K562 (cell line): ENCODE measurements at regions not wholly inside any gene's neighbourhood (a gene's known extent, or its start where the extent isn't known, plus 50 kb on each side); places are given as distances from the start of the nearest gene placed in this dataset.

ENCODE experiments used
- ATAC-seq: fragments of 200-7000 bp; cut with Tn5 transposase; 3 replicates; pipeline ENCODE4 v1.9.1; 2020; ENCODE audit warnings: moderate library complexity
- BruUV-seq: library from RNA; stranded (reverse); fragments of 400-500 nt; replicated peaks from 2 replicates; lab custom pipeline; 2021; lab: Mats Ljungman, UMichigan
- CTCF ChIA-PET: fragments of 300-600 bp; formaldehyde crosslinking; extraction: SDS; loops from one replicate; lab custom pipeline; 2021; ENCODE audit warnings: low intra/inter-chr PET ratio; lab: Yijun Ruan, JAX
- POLR2A ChIA-PET: fragments of 300-600, 350-650 bp; sonication (Branson Sonifier 250); formaldehyde crosslinking; extraction: SDS; loops from one replicate; lab custom pipeline; 2021; ENCODE audit warnings: antibody characterized with exemption, inconsistent platforms; lab: Yijun Ruan, JAX
- DNase-seq, 4 experiments: peaks; one replicate each; pipeline versions ENCODE4 v3.0.0 to v3.0.0-alpha.2; 2011 to 2018; ENCODE audit warnings: low spot score in 3 of 4, mixed read lengths in 3 of 4; ENCODE audit errors: extremely low read depth in 1 of 4
- FAIRE-seq: peaks from 2 replicates; lab custom pipeline; 2011; peaks lifted over from hg19 to GRCh38; lab: Jason Lieb, UNC
- H2AFZ ChIP-seq: 2 replicates; pipeline ENCODE4 v1.6.0; 2011; ENCODE audit warnings: low read depth, low read length, control low read depth, inconsistent platforms
- H3K27ac ChIP-seq: fragments of 200-600 bp; 3 replicates; pipeline ENCODE4 v1.8.0; 2011; ENCODE audit warnings: low read depth, mild to moderate bottlenecking, control low read depth, inconsistent platforms, low read length, moderate library complexity, mixed read lengths; ENCODE audit errors: extremely low read depth
- H3K27me3 ChIP-seq, 2 experiments: fragments of 300-600 bp in 1 of 2; 2 replicates in 1 of 2; 3 replicates in 1 of 2; pipeline versions ENCODE4 v1.6.0 to v1.8.0; 2011; ENCODE audit warnings: inconsistent platforms in 2 of 2, low read length in 2 of 2, mild to moderate bottlenecking in 1 of 2, mixed read lengths in 1 of 2, moderate library complexity in 1 of 2; ENCODE audit not compliant: control insufficient read depth in 2 of 2, insufficient read depth in 2 of 2
- H3K36me3 ChIP-seq: fragments of 300-600 bp; 3 replicates; pipeline ENCODE4 v1.8.0; 2011; ENCODE audit warnings: mild to moderate bottlenecking, low read length, inconsistent platforms; ENCODE audit not compliant: control insufficient read depth, insufficient read depth
- H3K4me1 ChIP-seq, 2 experiments: fragments of 200-600 bp in 1 of 2; replicated peaks in 1 of 2; 2 replicates in 1 of 2; 3 replicates in 1 of 2; pipeline versions ENCODE4 v1.5.1 to v1.8.0; 2011; ENCODE audit warnings: inconsistent platforms in 2 of 2, low read length in 2 of 2, mild to moderate bottlenecking in 1 of 2, mixed read lengths in 1 of 2, moderate library complexity in 1 of 2; ENCODE audit not compliant: control insufficient read depth in 2 of 2, insufficient read depth in 2 of 2
- H3K4me2 ChIP-seq: 2 replicates; pipeline ENCODE4 v1.6.1; 2011; ENCODE audit warnings: low read length, control low read depth, inconsistent platforms, mixed read lengths; ENCODE audit not compliant: insufficient read depth
- H3K4me3 ChIP-seq: fragments of 200-600 bp; sonication (generic), shearing (Covaris generic); 2 replicates; pipeline ENCODE4 v1.5.1; 2016; ENCODE audit warnings: control low read depth, inconsistent platforms
- H3K79me2 ChIP-seq: fragments of 200-600 bp; 3 replicates; pipeline ENCODE4 v1.8.0; 2011; ENCODE audit warnings: low read length, inconsistent platforms; ENCODE audit not compliant: control insufficient read depth, insufficient read depth
- H3K9ac ChIP-seq, 2 experiments: 2 replicates each; pipeline versions ENCODE4 v1.6.0 to v1.6.1; 2011; ENCODE audit warnings: low read depth in 2 of 2, low read length in 2 of 2, control low read depth in 1 of 2, inconsistent platforms in 1 of 2, mild to moderate bottlenecking in 1 of 2, mixed read lengths in 1 of 2; ENCODE audit not compliant: insufficient read depth in 1 of 2
- H3K9me1 ChIP-seq: one replicate; pipeline ENCODE4 v1.6.0; 2011; ENCODE audit warnings: inconsistent platforms, mild to moderate bottlenecking, low read length, moderate library complexity; ENCODE audit not compliant: control insufficient read depth, insufficient read depth
- H3K9me3 ChIP-seq: replicated peaks from 2 replicates; pipeline ENCODE4 v1.5.1; 2011; ENCODE audit warnings: low read depth, low read length, inconsistent platforms; ENCODE audit not compliant: control insufficient read depth, insufficient read depth
- H4K20me1 ChIP-seq: replicated peaks from 2 replicates; pipeline ENCODE4 v1.6.1; 2011; ENCODE audit warnings: low read length, inconsistent platforms, mixed read lengths; ENCODE audit not compliant: control insufficient read depth, insufficient read depth
- ATF1 ChIP-seq, 2 experiments: fragments of 450-650 bp in 1 of 2; IDR thresholded peaks; 2 replicates each; pipeline ENCODE4 v1.6.1; 2016; ENCODE audit warnings: missing compliant biosample characterization in 1 of 2, missing genetic modification characterization in 1 of 2
- BRF1 ChIP-seq: IDR thresholded peaks from 3 replicates; pipeline ENCODE4 v1.6.1; 2011; ENCODE audit warnings: borderline replicate concordance, mild to moderate bottlenecking; ENCODE audit not compliant: insufficient read length; ENCODE audit errors: extremely low read depth
- DNMT1 ChIP-seq: fragments of 450-650 bp; IDR thresholded peaks from 2 replicates; pipeline ENCODE4 v1.6.1; 2016; ENCODE audit warnings: antibody characterized with exemption, mild to moderate bottlenecking
- ELF2 ChIP-seq: fragments of 250-450 bp; sonication (Bioruptor Pico); IDR thresholded peaks from 2 replicates; pipeline ENCODE4 v1.5.0; 2021; ENCODE audit warnings: mild to moderate bottlenecking
- GTF2A2 ChIP-seq: IDR thresholded peaks from 2 replicates; pipeline ENCODE4 v1.6.1; 2016; ENCODE audit warnings: mild to moderate bottlenecking, missing genetic modification characterization, missing compliant biosample characterization
- POLR2H ChIP-seq: IDR thresholded peaks from 2 replicates; pipeline ENCODE4 v1.6.1; 2016; ENCODE audit warnings: missing genetic modification characterization, low read depth, mild to moderate bottlenecking, control low read depth, missing compliant biosample characterization, moderate library complexity
- PTBP1 ChIP-seq: fragments of 200-400 bp; formaldehyde crosslinking; IDR thresholded peaks from 2 replicates; pipeline ENCODE4 v1.6.1; 2017; ENCODE audit warnings: low read depth, low read length
- RBM14 ChIP-seq: fragments of 200-400 bp; formaldehyde crosslinking; IDR thresholded peaks from 2 replicates; pipeline ENCODE4 v1.6.1; 2018; ENCODE audit warnings: low read depth, mild to moderate bottlenecking, low read length, moderate library complexity, borderline replicate concordance; ENCODE audit not compliant: insufficient read depth
- UBTF ChIP-seq, 2 experiments: IDR thresholded peaks; 2 replicates each; pipeline ENCODE4 v1.6.1; 2012; ENCODE audit warnings: improper control_type of control experiment in 2 of 2, low read depth in 2 of 2, low read length in 2 of 2, borderline replicate concordance in 1 of 2
- WGBS: fragments of 100-300 bp; shearing (Covaris generic); methylation state at CpG from one replicate; pipeline ENCODE4 v1.1.6; 2016; ENCODE audit warnings: low coverage, mixed read lengths; ENCODE audit not compliant: insufficient coverage; ENCODE audit errors: missing lambda C conversion rate; 5-methylcytosine and 5-hydroxymethylcytosine counted together
- in situ Hi-C: fragments of 300-500 bp; cut with MboI; formaldehyde crosslinking; loops from 4 replicates; pipeline ENCODE4 v1.15.0; 2018; ENCODE audit warnings: inconsistent platforms, mixed read lengths
- intact Hi-C: fragments of 100-400 bp; cut with micrococcal nuclease; formaldehyde crosslinking; loops from 2 replicates; pipeline ENCODE4 v1.14.2; 2022
- TF ChIP-seq, protein P1 (sequence below): fragments of 250-450 bp; sonication (Bioruptor Pico); IDR thresholded peaks from 2 replicates; pipeline ENCODE4 v1.5.1; 2021; ENCODE audit warnings: mild to moderate bottlenecking
- TF ChIP-seq, protein P2 (sequence below): sonication (generic); formaldehyde crosslinking; IDR thresholded peaks from 2 replicates; pipeline ENCODE4 v1.8.0; 2022; ENCODE audit warnings: mild to moderate bottlenecking, low read depth, missing genetic modification reagents

GRCh38 chr14:54086767-54087166 lies 130.1 kb upstream of the BMP4 start (continued):
- TF ChIP-seq UBTF (IDR thresholded peaks at IDR 0.05; ENCODE audit: borderline replicate concordance in 1 of 2, low read depth in 2 of 2, low read length in 2 of 2): no peak
- TF ChIP-seq POLR2H: no peak
- TF ChIP-seq RBM14: no peak
- TF ChIP-seq, protein P1, sequence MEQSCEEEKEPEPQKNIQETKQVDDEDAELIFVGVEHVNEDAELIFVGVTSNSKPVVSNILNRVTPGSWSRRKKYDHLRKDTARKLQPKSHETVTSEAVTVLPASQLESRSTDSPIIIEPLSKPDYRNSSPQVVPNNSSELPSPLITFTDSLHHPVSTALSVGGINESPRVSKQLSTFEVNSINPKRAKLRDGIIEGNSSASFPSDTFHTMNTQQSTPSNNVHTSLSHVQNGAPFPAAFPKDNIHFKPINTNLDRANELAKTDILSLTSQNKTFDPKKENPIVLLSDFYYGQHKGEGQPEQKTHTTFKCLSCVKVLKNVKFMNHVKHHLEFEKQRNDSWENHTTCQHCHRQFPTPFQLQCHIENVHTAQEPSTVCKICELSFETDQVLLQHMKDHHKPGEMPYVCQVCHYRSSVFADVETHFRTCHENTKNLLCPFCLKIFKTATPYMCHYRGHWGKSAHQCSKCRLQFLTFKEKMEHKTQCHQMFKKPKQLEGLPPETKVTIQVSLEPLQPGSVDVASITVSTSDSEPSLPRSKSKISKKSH (CRISPR knock-in tag): no peak
- TF ChIP-seq PTBP1: no peak

DNA sequence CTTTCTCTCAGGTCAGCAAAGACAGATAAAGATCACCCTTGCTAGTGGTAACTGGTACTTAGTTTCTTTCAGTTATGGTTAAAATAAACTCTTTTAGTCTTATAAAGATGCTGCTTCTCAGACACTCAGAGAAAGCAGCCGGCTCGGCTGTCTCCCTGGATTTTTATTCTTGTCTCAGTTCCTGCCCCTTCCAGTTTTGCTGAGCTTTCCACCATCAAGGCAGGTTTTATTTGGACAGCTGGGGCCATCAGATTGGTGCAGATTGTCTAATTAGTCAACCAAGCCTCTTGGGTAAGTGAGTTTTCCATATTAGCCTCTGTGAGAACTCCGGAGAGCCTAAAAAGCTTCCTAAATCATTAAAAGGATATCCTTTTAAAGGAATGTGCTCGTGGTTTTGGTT lies 130.8 kb upstream of the BMP4 start:
- no peak for DNase-seq
- no peak overlapping the region for H3K9ac ChIP-seq
- in situ Hi-C loops: no loop called here

More for the DNA sequence above, 130.8 kb upstream of the BMP4 start:
- Histone ChIP-seq H3K4me1 (no peaks in the 10 kb centered on the region), H3K9me3 (no peaks in the 10 kb centered on the region), H3K4me2 (no peak overlapping the region), H3K36me3 (no peaks in the 10 kb centered on the region), H2AFZ (no peak overlapping the region), H3K27me3 (no peaks in the 10 kb centered on the region), H3K9me1 (no peaks in the 10 kb centered on the region), H3K79me2 (no peaks in the 10 kb centered on the region), H3K4me3 (no peak overlapping the region), H4K20me1 (no peaks in the 10 kb centered on the region), H3K27ac (no peak overlapping the region)
- 0% methylated on average over 2 of the region's 4 CpGs for WGBS
- no peak for ATAC-seq
- intact Hi-C loops: no loop called here
- no TSS peak for BruUV-seq
- ChIA-PET POLR2A (no interaction called here), CTCF (no interaction called here)
- no peak for FAIRE-seq
- TF ChIP-seq BRF1: no peak
- TF ChIP-seq, protein P2, sequence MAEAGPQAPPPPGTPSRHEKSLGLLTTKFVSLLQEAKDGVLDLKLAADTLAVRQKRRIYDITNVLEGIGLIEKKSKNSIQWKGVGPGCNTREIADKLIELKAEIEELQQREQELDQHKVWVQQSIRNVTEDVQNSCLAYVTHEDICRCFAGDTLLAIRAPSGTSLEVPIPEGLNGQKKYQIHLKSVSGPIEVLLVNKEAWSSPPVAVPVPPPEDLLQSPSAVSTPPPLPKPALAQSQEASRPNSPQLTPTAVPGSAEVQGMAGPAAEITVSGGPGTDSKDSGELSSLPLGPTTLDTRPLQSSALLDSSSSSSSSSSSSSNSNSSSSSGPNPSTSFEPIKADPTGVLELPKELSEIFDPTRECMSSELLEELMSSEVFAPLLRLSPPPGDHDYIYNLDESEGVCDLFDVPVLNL (CRISPR knock-in tag): no peak
- no peak for TF ChIP-seq ELF2
- no peak for TF ChIP-seq DNMT1
- no peak for TF ChIP-seq GTF2A2 (tag)
- no peak for TF ChIP-seq ATF1 (CRISPR knock-in tag; IDR thresholded peaks at IDR 0.05)
- no peak for TF ChIP-seq ATF1 (tag; IDR thresholded peaks at IDR 0.05)
